GM19467 (cell line): ENCODE measurements at regions not wholly inside any gene's neighbourhood (a gene's known extent, or its start where the extent isn't known, plus 50 kb on each side); places are given as distances from the start of the nearest gene placed in this dataset.

ENCODE experiments used
- ATAC-seq: cut with Tn5 transposase; IDR thresholded peaks from one replicate; pipeline ENCODE4 v1.9.1; 2021; ENCODE audit warnings: mild to moderate bottlenecking, moderate library complexity; ENCODE audit not compliant: unreplicated experiment

DNA sequence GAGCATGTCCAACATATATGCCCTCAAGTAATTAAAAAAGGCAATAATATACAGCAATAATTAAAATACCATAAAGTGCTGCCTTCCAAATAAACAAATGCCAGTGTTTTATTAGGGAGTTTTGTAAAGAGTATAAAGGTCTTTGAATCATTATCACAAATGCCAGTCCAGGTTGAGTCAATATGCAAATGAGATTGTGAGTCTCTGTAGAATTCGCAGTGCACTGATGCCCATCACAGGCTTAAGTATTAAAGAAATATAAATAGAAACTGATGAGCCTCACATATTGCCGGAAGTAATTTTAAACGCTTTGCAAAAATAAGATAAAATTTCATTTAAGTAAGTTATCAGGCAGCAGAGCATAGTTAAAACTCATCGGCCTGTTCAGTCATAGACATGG lies 205.0 kb upstream of the TECRL start:
- ATAC-seq = no peak

DNA sequence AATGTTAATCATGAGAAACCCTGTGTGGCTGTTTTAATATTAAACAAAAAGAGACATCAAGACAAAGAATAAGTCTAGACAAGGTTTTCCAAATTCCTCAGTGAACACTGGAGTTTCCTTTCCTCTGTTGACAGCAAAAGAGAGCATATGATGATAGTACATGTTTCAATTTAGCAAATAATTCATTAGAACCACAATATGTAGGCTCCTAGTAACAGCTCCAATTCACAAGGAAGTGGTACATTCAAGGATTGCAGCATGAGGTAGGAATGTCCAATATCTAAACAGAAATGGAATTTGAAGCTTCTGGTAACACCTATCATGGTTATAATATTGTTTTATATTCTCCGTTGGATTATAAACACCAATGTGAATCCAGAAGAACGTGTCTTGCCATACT lies 203.8 kb upstream of the TECRL start:
- ATAC-seq = no peak

DNA sequence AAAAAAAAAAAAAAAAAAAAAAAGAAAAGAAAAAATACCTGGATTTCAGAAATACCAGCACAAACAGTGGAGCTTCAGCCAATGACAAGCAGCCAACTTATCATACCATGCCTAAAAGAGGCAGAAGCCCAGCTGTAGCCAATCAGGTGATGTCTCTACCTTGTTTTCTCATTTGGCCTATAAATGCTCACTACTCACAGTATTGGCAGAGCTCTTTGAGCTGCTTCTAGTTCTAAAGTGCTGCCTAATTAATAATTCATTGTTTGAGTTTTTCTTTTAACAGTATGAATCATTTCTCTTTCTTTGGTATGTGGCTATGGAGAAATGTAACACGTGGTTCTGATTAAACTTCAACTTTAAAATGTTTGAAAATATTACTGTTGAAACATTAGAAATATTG lies 188.8 kb upstream of the TECRL start:
- no peak for ATAC-seq

DNA sequence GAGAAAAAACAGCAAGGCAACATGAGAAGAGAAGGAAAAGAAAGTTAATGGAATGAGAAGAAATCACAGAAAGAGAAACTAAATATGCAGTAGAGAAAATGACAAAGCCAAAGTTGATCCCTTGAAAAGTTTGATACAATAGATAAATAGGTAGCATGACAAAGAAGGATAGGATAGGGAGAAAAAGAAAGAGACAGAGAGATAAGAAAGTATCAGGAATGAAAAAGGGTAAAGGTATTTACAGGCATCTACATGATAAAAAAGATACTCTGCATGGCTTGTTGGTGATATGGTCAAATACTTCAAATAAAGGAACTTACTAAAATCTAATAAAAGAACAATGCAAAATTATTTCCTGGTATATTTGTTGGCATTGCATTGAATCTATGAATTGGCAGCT lies 185.5 kb upstream of the TECRL start:
- no peak for ATAC-seq

DNA sequence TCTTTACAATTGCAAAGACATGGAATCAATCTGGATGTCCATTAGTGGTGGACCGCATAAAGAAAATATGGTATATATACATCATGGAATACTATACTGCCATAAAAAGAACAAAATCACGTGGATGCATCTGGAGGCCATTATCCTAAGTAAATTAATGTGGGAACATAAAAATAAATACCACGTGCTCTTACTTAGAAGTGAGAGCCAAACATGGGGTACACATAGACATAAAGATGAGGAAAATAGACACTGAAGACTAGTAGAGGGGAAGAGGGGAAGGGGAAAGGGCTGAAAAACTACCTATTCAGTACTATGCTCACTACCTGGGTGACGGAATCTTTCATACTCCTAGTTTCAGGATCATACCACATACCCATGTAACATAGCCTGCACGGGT lies 179.3 kb upstream of the TECRL start:
- no peak for ATAC-seq

DNA sequence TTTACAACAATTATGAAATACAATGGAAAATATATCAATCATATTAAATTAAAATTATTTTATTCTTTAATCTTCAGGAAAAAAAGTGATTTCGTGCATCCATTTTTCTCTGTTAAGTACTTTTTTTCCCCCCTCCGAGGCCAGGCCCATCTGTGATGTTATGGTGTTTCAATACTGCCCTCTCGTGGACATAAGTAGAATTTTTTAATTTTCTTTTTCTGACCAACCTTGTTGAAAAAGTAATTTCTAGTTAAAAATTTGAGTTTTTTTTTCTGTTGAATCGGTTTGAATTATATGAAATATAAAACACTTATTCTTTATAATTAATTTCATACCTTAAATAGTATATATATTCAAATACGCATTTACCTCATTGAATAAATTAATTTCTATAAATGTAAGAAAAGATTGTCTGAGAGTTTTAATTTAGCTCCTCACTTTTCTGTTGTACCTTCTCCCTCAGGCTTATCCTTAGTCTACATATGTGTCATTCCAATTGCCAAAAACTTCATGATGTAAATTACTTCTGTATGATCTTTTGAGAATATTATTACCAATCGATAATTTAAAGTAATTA lies 175.8 kb upstream of the TECRL start:
- ATAC-seq = no peak

DNA sequence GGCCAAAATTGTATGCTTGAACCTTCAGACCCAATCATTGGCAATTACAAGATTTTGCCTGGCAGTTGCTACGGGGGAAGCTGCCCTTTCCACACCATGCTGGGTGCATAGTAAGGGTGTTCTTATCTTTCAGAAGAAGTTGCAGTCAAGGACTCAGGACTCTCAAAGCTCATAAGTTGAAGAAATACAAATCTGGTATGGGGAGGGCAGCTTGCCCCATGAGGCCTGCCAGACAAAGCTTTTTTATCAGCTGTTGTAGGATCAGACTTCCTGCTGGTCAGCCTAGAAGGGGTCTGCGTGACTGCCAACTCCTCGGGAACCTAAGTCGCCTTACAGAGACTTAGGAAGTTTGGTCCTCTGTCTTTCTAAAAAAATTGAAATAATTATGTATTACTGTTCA lies 174.9 kb upstream of the TECRL start:
- ATAC-seq = no peak

DNA sequence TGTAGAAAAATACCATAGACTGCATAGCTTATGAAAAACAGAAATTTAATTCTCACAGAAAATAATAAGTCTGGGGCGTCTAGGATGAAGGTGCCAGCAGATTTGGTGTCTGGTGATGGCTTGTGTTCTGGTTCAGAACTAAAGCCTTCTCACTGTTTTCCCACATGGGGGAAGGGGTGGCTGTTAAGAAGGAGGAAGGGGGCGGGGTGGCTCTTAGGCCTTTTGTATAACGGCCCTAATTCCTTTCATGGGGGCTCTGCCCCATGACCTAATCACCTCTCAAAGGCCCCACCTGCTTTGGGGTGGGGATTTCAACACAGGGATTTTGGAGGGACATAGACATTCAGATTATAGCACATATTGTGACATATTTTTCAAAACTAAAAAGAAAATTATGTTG lies 173.2 kb upstream of the TECRL start:
- ATAC-seq = no peak

DNA sequence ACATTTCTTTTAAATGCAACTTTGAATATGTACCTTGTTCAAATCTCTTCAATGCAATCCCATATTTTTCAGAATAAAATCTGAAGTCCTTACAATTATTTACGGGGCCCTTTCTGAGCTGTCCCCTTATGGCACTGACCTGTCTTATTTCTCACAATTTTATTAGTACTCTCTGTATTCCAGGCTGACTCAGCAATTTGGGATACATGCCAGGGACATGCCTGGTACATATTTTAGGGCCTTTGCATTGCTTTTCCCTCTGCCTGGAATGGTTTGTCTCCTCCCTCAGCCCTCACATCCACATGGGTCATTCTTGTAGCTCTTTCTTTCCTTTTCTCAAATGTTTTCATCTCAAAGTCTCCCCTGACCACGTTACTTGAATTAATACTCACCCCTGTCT lies 172.2 kb upstream of the TECRL start:
- no peak for ATAC-seq

DNA sequence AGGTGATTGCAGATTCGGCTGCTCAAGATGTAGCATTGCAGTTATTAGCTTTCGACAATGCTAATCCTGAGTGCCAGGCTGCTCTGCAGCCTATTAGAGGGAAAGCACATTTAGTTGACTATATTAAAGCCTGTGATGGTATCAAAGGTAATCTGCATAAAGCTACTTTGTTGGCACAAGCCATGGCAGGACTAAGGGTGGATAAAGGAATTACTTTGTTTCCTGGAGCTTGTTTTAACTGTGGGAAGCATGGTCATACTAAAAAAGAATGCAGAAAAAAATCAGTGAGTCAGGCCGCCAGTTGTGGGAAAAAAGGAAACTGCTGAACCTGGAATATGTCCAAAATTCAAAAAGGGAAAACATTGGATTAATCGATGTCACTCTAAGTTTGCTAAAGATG lies 154.9 kb upstream of the TECRL start:
- no peak for ATAC-seq

DNA sequence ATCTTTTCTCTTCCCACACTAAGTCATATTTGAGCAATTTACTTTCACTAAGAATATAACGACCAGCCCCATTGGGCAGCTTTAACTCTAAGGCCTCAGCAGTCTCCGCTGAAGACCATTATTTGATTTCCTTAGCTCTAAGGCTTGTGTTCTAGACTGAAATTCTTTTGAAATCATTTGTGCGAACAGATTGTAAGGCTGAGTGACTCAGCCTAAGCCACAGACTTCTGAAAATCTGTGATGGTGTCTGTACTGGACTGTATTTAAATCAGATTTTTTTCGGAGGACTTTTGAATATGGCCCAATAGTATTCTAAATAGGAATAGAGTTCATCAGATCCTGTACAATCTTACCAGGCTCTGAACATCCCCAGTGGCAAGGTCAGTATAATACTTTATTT lies 150.3 kb upstream of the TECRL start:
- no peak for ATAC-seq

DNA sequence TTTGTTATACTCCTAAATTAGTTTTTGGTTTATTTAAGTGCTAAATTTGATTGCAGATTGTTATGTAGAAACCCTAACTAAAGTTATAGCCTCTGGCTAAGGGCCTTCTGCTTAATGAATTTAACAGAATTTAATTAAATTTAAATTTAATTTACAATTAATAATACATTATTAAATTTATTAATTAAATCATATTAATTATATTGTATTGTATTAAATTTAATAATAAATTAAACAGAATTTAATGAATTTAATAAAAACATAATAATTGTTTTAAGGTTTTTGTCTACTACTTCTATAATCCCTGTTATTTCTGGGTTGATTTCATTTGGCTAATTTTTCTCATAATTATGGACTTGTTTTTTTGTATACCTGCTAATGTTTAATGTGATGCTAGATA lies 141.9 kb upstream of the TECRL start:
- no peak for ATAC-seq

DNA sequence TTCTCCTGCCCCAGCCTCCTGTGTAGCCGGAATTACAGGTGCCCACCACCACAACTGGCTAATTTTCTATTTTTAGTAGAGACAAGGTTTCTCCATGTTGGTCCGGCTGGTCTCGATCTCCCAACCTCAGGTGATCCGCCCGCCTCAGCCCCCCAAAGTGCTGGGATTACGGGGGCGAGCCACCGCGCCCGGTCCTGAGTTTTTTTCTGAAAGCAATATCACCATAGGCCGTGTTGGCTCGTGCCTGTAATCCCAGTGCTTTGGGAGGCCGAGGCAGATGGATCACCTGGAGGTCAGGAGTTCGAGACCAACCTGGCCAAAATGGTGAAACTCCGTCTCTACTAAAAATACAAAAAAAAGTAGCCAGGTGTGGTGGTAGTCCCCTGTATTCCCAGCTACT lies 136.3 kb upstream of the TECRL start:
- no peak for ATAC-seq

DNA sequence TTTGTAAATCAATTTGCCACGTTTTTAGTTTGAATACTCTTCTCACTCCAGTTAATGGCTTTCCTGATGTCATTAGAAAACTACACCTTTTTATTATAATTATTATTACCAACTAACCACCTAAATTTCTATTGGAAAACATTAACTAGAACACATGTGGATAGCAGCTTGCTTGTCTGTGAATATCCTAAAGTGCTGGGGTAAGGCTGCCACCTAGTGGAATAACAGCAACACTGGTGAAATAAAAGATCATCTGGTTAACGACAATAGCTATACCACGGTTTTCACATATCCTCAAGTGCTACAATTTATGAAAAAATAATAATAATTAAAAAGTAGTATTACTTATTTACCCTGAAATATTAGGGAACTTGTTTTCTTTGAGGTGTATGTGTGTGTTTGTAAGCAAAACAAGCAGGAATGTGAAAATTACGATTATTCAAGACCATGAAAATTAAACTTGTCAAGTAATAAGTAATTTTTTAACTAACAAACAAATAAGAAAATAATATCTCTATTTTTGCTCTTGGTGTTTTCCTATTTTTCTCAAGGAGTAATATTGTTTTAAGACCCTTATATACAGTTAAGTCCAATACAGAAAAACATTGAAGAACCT lies 130.1 kb upstream of the TECRL start:
- peak; percentile 89 for ATAC-seq

DNA sequence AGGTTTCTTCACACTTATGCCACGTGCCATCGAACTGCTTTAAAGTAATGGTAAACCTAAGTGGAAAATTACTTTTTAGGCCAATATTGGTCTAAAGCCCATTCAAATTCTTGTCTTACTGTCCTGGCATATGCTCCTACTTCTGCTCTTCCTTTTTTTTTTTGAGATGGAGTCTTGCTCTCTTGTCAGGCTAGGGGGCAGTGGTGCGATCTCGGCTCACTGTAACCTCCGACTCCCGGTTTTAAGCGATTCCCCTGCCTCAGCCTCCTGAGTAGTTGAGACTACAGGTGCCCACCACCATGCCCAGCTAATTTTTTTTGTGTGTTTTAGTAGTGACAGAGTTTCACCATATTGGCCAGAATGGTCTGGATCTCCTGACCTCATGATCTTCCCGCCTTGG lies 129.0 kb upstream of the TECRL start:
- ATAC-seq = no peak

DNA sequence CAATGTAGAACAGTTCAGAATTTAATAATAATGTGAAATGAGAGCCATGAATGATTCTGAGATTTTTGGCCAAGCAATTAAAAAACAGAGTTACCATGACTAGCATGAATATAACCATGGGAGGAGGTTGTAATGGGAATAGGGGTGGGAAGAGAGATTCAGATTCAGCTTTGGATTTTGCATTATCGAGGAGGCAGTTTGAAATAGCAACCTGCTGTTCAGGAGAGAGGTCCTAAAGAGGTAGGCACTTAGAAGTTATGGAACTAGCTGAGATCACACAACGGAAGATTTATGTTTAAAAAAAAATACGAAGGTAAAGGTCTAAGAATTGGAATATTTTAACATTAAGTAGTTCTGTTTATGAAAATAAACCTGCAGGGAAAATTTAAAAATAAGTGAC lies 124.4 kb upstream of the TECRL start:
- no peak for ATAC-seq

DNA sequence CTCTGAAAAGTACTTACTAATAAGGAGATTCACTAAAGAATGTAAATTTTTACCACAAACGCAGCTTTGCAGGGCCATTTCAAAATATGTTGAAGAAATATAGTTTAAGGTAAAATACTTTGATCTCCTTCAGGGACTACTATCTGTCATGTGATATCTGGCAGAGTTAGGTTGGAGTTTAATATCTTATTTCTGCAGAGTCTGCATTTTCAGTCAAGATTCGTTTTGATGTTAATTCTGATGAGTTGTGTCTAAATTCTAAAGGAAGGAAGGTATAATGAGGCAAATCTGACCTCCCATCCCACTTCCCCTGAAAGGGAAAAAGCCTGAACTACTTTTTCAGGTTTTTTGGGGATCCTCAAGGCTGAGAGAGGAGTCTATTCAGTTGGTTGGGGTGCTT lies 123.9 kb upstream of the TECRL start:
- ATAC-seq = no peak

DNA sequence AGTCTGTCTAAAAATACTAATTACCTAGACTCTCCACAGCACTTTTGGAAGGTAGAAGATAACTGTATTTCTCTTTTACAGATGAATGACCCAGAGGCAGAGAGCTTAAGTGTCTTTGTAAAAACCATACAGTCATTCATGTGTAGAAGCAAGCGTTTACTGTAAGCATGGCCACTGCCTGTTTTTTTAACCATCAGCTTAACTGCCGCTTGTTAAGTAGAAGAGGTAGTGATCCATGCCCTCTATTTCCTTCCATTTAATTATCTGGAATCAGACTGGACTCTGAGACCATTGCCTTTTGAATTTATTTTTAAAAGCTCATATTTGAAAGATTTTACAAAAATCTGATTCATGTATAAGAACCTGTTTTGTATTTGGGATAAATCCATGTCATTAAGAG lies 111.2 kb upstream of the TECRL start:
- ATAC-seq = no peak

DNA sequence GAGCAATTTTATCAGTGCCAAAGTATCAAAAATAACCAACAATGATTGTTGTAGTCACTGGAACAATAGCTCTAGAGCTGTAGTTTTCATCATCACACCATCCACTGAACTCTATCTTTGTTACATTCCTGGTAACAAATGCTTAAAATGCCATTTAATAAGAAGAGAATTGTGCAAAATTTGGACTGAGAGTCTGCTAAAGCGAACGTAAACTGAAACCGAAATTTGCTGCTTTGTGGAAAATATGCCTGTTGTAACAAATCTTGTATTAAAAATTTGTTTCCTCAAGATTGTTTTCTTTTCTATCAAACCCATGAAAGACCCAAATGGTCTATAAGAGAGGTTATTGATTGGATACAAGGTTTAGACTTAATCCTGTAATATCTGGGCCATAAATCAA lies 109.3 kb upstream of the TECRL start:
- no peak for ATAC-seq

DNA sequence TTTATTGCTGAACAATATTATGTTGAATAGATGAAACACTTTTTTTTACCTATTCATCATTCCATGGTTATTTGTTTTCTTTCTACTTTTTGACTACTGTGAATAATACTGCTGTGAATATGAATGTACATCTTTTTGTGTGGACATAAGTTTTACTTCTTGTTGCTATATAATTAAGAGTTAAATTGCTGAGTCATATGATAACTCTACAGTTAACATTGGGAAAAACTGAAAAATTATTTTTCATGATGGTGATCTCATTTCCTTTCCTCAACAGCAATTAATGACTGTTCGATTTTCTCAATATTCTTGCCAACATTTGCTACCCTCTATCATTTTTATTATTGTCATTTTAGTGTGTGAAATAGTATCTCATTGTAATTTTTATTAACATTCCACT lies 106.9 kb upstream of the TECRL start:
- ATAC-seq = no peak

DNA sequence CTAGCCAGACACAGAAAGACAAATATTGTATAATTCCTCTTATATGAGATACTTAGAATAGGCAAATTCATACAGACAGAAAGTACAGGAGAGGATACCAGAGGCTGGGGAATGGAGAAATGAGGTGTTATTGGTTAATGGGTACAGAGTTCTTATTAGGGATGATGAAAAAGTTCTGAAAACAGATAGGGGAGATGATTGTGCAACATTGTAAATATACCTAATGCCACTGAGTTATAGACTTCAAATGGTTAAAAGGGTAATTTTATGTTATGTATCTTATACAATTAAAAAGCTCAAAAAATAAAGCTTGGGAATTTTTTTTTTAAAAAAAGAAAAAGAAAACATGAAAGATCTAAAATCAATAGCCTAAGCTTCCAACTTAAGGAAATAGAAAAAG lies 98.8 kb upstream of the TECRL start:
- ATAC-seq = no peak

DNA sequence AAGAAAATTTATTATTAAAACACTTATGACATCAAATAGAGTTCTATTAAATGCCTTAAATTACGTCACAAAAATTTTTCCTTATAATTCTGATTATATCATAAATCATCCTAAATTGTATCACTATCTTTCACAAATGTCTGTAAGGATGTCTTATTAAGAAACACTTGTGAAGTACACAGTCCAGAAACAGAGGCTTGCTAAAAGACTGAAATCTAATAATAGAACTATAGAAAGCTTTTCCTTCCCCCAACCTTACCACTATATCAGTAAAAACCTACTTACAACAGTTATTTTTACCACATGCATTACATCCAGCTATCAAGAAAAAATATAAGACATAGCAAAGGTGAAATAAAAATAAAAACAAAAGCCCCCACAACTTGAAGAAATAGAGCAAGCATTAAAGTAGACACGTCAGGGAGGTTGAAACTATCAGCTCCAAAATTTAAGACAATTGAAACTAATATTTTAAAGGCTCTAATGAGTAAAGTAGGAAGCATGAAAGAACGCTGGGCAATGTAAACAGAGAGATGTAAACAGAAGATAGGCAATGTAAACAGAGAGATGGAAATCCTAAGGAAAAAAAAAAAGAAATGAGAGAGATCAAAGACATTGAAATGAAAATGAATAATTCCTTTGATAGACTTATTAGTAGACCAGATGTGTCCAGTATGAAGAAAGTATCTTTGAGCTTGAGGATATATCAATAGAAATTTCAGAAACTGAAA lies 94.9 kb upstream of the TECRL start:
- ATAC-seq = no peak

DNA sequence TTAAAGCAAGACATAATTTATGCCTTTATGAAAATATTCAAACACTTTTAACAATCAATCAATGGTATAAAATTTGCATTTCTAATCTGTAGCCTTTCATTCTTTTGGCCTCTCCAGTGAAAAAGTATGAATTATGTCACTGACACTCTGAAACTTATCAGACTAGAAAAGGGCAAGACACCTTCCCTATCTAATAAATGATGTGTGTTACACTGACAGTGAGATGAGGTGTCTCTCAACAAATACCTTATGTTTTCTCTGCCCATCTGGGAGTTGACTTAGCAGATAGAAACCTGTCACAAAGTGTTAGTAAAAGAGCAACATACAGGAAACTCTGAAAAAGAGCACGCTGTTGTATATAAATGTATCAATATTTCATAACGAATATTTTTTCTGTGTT lies 94.2 kb upstream of the TECRL start:
- ATAC-seq = no peak
